OCI-LY7 (cell line): ENCODE measurements at regions not wholly inside any gene's neighbourhood (a gene's known extent, or its start where the extent isn't known, plus 50 kb on each side); places are given as distances from the start of the nearest gene placed in this dataset.

Source experiments
- EZH2phosphoT487 ChIP-seq: fragments of 200-600 bp; sonication (generic); IDR thresholded peaks from 2 replicates; pipeline ENCODE4 v1.6.1; 2018; ENCODE audit warnings: low read depth, borderline replicate concordance, mild to moderate bottlenecking, mixed run types, antibody characterized with exemption, low read length, moderate library complexity, mixed read lengths
- TF ChIP-seq, protein P1 (sequence below): fragments of 200-600 bp; sonication (generic); conservative IDR thresholded peaks from 2 replicates; pipeline ENCODE4 v1.5.1; 2014; ENCODE audit warnings: mild to moderate bottlenecking, antibody characterized with exemption, low read length, moderate library complexity, mixed read lengths

DNA sequence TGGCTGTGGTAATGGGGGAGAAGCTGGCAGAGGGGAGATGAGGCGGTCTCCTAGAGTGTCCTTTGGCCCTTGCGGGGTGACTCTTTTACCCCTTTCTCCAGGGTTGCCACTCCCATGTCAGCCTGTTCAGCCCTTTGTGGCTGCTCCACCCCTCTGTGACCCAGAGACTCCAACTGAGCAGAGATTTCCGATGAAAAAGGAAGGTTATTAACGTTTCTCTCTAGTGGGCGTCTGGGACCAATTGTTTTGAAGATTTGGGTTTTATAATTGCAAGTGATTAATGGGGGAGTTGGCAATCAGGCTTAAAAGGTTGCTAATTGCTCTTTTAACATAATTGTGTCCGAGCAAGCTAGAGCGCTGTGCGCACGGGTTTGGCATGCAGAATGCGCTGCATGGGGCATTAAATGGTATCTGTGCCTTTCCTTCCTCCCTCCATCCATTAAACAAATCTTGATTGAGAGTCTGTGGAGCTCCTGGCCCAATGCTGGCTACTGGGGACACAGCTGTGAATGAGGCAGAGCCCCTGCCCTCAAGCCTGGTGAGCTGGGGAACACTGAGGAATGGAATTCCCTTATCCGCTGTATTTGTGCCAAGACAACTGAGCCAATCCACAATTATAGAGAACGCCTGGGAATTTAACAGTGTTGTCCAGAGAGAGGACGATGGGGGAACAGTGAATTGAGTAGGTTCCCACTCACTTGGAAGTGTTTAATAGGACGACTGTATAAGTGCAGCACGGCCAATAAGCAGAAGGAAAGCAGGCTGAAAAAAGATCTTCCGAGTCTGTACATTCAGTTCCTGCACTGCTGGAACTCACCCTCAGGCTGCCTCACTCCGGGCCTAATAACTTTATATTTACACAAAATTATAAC lies 295.9 kb downstream of the MIAT start:
- TF ChIP-seq, protein P1, sequence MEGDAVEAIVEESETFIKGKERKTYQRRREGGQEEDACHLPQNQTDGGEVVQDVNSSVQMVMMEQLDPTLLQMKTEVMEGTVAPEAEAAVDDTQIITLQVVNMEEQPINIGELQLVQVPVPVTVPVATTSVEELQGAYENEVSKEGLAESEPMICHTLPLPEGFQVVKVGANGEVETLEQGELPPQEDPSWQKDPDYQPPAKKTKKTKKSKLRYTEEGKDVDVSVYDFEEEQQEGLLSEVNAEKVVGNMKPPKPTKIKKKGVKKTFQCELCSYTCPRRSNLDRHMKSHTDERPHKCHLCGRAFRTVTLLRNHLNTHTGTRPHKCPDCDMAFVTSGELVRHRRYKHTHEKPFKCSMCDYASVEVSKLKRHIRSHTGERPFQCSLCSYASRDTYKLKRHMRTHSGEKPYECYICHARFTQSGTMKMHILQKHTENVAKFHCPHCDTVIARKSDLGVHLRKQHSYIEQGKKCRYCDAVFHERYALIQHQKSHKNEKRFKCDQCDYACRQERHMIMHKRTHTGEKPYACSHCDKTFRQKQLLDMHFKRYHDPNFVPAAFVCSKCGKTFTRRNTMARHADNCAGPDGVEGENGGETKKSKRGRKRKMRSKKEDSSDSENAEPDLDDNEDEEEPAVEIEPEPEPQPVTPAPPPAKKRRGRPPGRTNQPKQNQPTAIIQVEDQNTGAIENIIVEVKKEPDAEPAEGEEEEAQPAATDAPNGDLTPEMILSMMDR, result no peak
- no peak for TF ChIP-seq EZH2phosphoT487
